ENCODE measurements at regions not wholly inside any gene's neighbourhood (a gene's known extent, or its start where the extent isn't known, plus 50 kb on each side); places are given as distances from the start of the nearest gene placed in this dataset.

GRCh38 chr2:223197046-223197445 is 145.1 kb downstream of the KCNE4 start:
- no peak for TF ChIP-seq POLR2A (IDR thresholded peaks at IDR 0.05)
- no peak for TF ChIP-seq CTCF (IDR thresholded peaks at IDR 0.05)
